Heart right ventricle (tissue), 16 donors: ENCODE measurements at regions not wholly inside any gene's neighbourhood (a gene's known extent, or its start where the extent isn't known, plus 50 kb on each side); places are given as distances from the start of the nearest gene placed in this dataset.

Experiments used
- ATAC-seq, 8 donors: fragments of 200-7000 bp; cut with Tn5 transposase; one replicate each; pipeline ENCODE4 v1.9.1; 2020; ENCODE audit warnings: mild to moderate bottlenecking in 8 of 8, moderate library complexity in 8 of 8, moderate number of reproducible peaks in 1 of 8
- DNase-seq, 2 donors: peaks; one replicate each; pipeline ENCODE4 v3.0.0-alpha.2; 2020
- H3K27ac ChIP-seq, 10 donors: fragments of 200-600 bp; sonication (generic) in 2 of 10; one replicate each; pipeline versions ENCODE4 v1.5.0 to v1.8.0; 2020 to 2022; ENCODE audit warnings: mild to moderate bottlenecking in 3 of 10
- H3K27me3 ChIP-seq, 7 donors: fragments of 200-600 bp; one replicate each; pipeline ENCODE4 v1.8.0; 2021 to 2022; ENCODE audit warnings: mild to moderate bottlenecking in 2 of 7
- H3K36me3 ChIP-seq, 9 donors: fragments of 200-600 bp; sonication (generic) in 1 of 9; one replicate each; pipeline versions ENCODE4 v1.5.0 to v1.8.0; 2020 to 2022; ENCODE audit warnings: mild to moderate bottlenecking in 2 of 9
- H3K4me1 ChIP-seq, 9 donors: fragments of 200-600 bp; sonication (generic) in 1 of 9; one replicate each; pipeline versions ENCODE4 v1.5.0 to v1.8.0; 2020 to 2022; ENCODE audit warnings: mild to moderate bottlenecking in 4 of 9
- H3K4me3 ChIP-seq, 10 donors: fragments of 200-600 bp; sonication (generic) in 2 of 10; one replicate each; pipeline versions ENCODE4 v1.5.0 to v1.8.0; 2020 to 2022; ENCODE audit warnings: mild to moderate bottlenecking in 7 of 10, moderate library complexity in 2 of 10
- H3K9me3 ChIP-seq, 11 donors: fragments of 200-600 bp in 10 of 11; sonication (generic) in 2 of 11; one replicate each; pipeline versions ENCODE4 v1.5.0 to v1.8.0; 2013 to 2022; ENCODE audit warnings: mild to moderate bottlenecking in 2 of 11, control low read depth in 1 of 11, moderate library complexity in 1 of 11
- CTCF ChIP-seq, 9 donors: fragments of 200-600 bp; sonication (generic) in 2 of 9; IDR thresholded peaks; one replicate each; pipeline versions ENCODE4 v1.5.0 to v1.8.0; 2021 to 2022; ENCODE audit warnings: antibody characterized with exemption in 9 of 9, mild to moderate bottlenecking in 5 of 9, moderate library complexity in 1 of 9
- WGBS, 2 donors: extraction: QIAGEN DNeasy Blood & Tissue Kit; methylation state at CpG; one replicate each; pipeline ENCODE4 v1.1.7; 2013; ENCODE audit warnings: inconsistent platforms in 1 of 2; 5-methylcytosine and 5-hydroxymethylcytosine counted together
- intact Hi-C, 10 donors: fragments of 100-400 bp; cut with DNase I; formaldehyde crosslinking; loops; one replicate each; pipeline versions ENCODE4 v1.11.1 to v1.14.2; 2022
- donor health status: Arrhythmogenic right ventricular cardiomyopathy.
- donor health status: ischemic (EF 13 %, LVEDD 7.1; RV severe dilation, severe dysfunction).
- donor health status: healthy with polysubstance abuse.
- donor health status: DM: no; HTN: yes; CAD: no.
- donor health status: DM: no; HTN: no; CAD: no.
- donor health status: ischemic (EF 25% LVEDD 6.9; RV normal size, moderate dysfunction).
- donor health status: ischemic (EF 25% LVEDD 5.7; RV mildly dilated, moderate dysfunction).
- donor health status: healthy.
- donor health status: DM: yes; HTN: yes; CAD: no.
- donor health status: Ischemic cardiomyopathy.
- donor health status: ischemic (EF 35%, LVEDD 5.7; RV mildly dilated, moderate dysfunction).
- donor health status: nonischemic (EF 11% LVEDD 7.7; RV severe dilation, severe dysfunction).
- donor health status: DM: yes; HTN: yes; CAD: no.
- donor health status: PGD.
- donor health status: ischemic (EF 29% LVEDD 5.4; RV normal size, mild dysfunction).
- donor health status: nonischemic (EF 23%, LVEDD 6.1; RV moderate dilation, normal function).

- 28 to 58% methylated on average over 1 of the region's 1 CpG for WGBS, 2 donors
- peaks cover 0 to 15% (median 0%) of the 10 kb centered on the region in 11 donors for H3K9me3 ChIP-seq
Observed at GRCh38 chr6:76135481-76135880, 63.0 kb upstream of the IMPG1 start.

GRCh38 chr6:76134651-76135050, 62.2 kb upstream of the IMPG1 start:
- DNase-seq = no peak
- Histone ChIP-seq H3K9me3 (peaks cover 0 to 12% (median 0%) of the 10 kb centered on the region in 11 donors), H3K36me3 (no peaks in the 10 kb centered on the region), H3K4me1 (no peaks in the 10 kb centered on the region), H3K4me3 (no peak overlapping the region), H3K27me3 (no peaks in the 10 kb centered on the region), H3K27ac (no peak overlapping the region)
- WGBS, 2 donors = 12 to 28% methylated on average over 2 of the region's 2 CpGs
- intact Hi-C loops = no loop called here
- TF ChIP-seq CTCF (IDR thresholded peaks at IDR 0.05) = no peak
- no peak for ATAC-seq

More at GRCh38 chr6:76135481-76135880, 63.0 kb upstream of the IMPG1 start:
- H3K27ac ChIP-seq = no peak overlapping the region
- H3K27me3 ChIP-seq = no peaks in the 10 kb centered on the region
- no peak overlapping the region for H3K4me3 ChIP-seq
- H3K36me3 ChIP-seq = no peaks in the 10 kb centered on the region
- ATAC-seq (no peak), DNase-seq (no peak)
- TF ChIP-seq CTCF (IDR thresholded peaks at IDR 0.05) = no peak
- H3K4me1 ChIP-seq = no peaks in the 10 kb centered on the region
- intact Hi-C loops = no loop called here

DNA sequence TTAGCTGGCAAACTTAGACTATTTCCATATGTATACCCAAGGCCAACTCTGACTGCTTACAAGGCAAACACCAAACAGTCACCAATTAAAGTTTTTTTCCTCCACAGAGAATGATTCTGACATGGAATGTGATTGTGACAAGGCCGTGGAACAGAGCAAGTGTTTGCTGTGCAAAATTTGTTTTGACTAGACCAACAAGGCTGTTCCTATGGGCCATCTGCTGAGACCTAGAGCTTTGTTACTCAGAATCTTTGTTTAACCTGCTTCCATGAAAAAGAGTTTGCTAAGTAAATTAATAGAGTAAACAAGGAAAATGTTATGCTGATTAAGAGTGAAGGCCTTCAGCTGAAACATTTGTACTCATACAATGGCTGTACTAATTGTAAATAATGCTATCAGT, 51.6 kb upstream of the IMPG1 start:
- Histone ChIP-seq H3K36me3 (no peaks in the 10 kb centered on the region), H3K9me3 (peaks cover 0 to 9% (median 0%) of the 10 kb centered on the region in 11 donors), H3K4me1 (no peaks in the 10 kb centered on the region), H3K27ac (no peak overlapping the region), H3K4me3 (no peak overlapping the region), H3K27me3 (no peaks in the 10 kb centered on the region)
- intact Hi-C loops = no loop called here
- ATAC-seq = no peak
- no peak for DNase-seq
- no peak for TF ChIP-seq CTCF (IDR thresholded peaks at IDR 0.05)
- WGBS, 2 donors = 53 to 70% methylated on average over 1 of the region's 1 CpG
